ENCODE measurements at regions not wholly inside any gene's neighbourhood (a gene's known extent, or its start where the extent isn't known, plus 50 kb on each side); places are given as distances from the start of the nearest gene placed in this dataset.
"Not testable (repeated sequence)": the region's sequence is repeated elsewhere in the genome, so short reads cannot be mapped to it uniquely, and the experiment has no call there.

GRCh38 chrX:130566028-130566683, 164.4 kb downstream of the RBMX2 start:
- Histone ChIP-seq H3K4me3 (ENCODE audit: low read depth, low read length) (no peak overlapping the region), H3K36me3 (ENCODE audit: control insufficient read depth, insufficient read depth, low read length) (no peaks in the 10 kb centered on the region), H3K4me1 (no peaks in the 10 kb centered on the region), H3K27me3 (replicated peaks; ENCODE audit: control insufficient read depth, insufficient read depth, low read length) (no peaks in the 10 kb centered on the region), H3K9me3 (no peaks in the 10 kb centered on the region)
- H3K4me3 Mint-ChIP-seq (ENCODE audit: unreplicated experiment) = no peak overlapping the region
- no TSS peak for BruUV-seq (replicated peaks)
- H3K27me3 Mint-ChIP-seq (ENCODE audit: insufficient read depth, unreplicated experiment) = peaks cover 7% of the 10 kb centered on the region
- no peak for TF ChIP-seq CTCF (IDR thresholded peaks at IDR 0.05; ENCODE audit: insufficient read depth in 1 of 2, low read depth in 1 of 2, low read length in 1 of 2, severe bottlenecking in 1 of 2, unreplicated experiment in 1 of 2)
- DNase-seq = no peak
- peaks cover 4% of the 10 kb centered on the region for H3K4me1 Mint-ChIP-seq (ENCODE audit: low read depth, unreplicated experiment)
- CTCF ChIA-PET = no interaction called here
- H3K9me3 Mint-ChIP-seq (ENCODE audit: unreplicated experiment) = peaks cover 18% of the 10 kb centered on the region
- intact Hi-C loops (cut with micrococcal nuclease; ENCODE audit: unreplicated experiment) = no loop called here
- POLR2A ChIA-PET = no interaction called here
- no peaks in the 10 kb centered on the region for H3K36me3 Mint-ChIP-seq (ENCODE audit: insufficient read depth, unreplicated experiment)
- H3K27ac Mint-ChIP-seq (ENCODE audit: unreplicated experiment) = no peak overlapping the region

- H3K27me3 ChIP-seq (replicated peaks; ENCODE audit: control insufficient read depth, insufficient read depth, low read length); H3K9me3 ChIP-seq; H3K9me3 Mint-ChIP-seq (ENCODE audit: unreplicated experiment); intact Hi-C loops (cut with micrococcal nuclease; ENCODE audit: unreplicated experiment); H3K36me3 Mint-ChIP-seq (ENCODE audit: insufficient read depth, unreplicated experiment); BruUV-seq (replicated peaks); CTCF ChIA-PET; H3K4me1 ChIP-seq; H3K27me3 Mint-ChIP-seq (ENCODE audit: insufficient read depth, unreplicated experiment); H3K4me1 Mint-ChIP-seq (ENCODE audit: low read depth, unreplicated experiment); H3K36me3 ChIP-seq (ENCODE audit: control insufficient read depth, insufficient read depth, low read length); POLR2A ChIA-PET: not testable (repeated sequence)
- peak overlapping the region; percentile 23 for H3K4me3 ChIP-seq (ENCODE audit: low read depth, low read length)
- H3K4me3 Mint-ChIP-seq (ENCODE audit: unreplicated experiment) = peak overlapping the region; percentile 75
- H3K27ac Mint-ChIP-seq (ENCODE audit: unreplicated experiment) = peak overlapping the region; percentile 75
- DNase-seq = peak; percentile 41 to 54
These were observed 171.2 kb downstream of the RBMX2 start for GRCh38 chrX:130573030-130573429.
